CD14-positive monocyte (primary cell): ENCODE measurements at regions not wholly inside any gene's neighbourhood (a gene's known extent, or its start where the extent isn't known, plus 50 kb on each side); places are given as distances from the start of the nearest gene placed in this dataset.
"Not testable (repeated sequence)": the region's sequence is repeated elsewhere in the genome, so short reads cannot be mapped to it uniquely, and the experiment has no call there.

ENCODE experiments used
- DNase-seq, 3 donors: peaks; one replicate each; pipeline ENCODE4 v3.0.0-alpha.2; 2011 to 2022
- H2AFZ ChIP-seq: 2 replicates; pipeline ENCODE4 v1.6.0; 2012; ENCODE audit warnings: mild to moderate bottlenecking, low read depth, low read length, inconsistent platforms; ENCODE audit not compliant: insufficient read depth, poor library complexity, severe bottlenecking
- H3K27ac ChIP-seq, 2 donors: 1 replicate in 1 of 2; 2 replicates in 1 of 2; pipeline ENCODE4 v1.5.1; 2012 to 2013; ENCODE audit warnings: low read length in 2 of 2, control low read depth in 1 of 2, inconsistent platforms in 1 of 2, low read depth in 1 of 2, mild to moderate bottlenecking in 1 of 2
- H3K27me3 ChIP-seq, 2 donors: one replicate each; pipeline versions ENCODE4 v1.6.0 to v1.6.1; 2011 to 2013; ENCODE audit warnings: low read length in 2 of 2; ENCODE audit not compliant: control insufficient read depth in 2 of 2, insufficient read depth in 2 of 2
- H3K36me3 ChIP-seq, 2 donors: replicated peaks in 1 of 2; 1 replicate in 1 of 2; 2 replicates in 1 of 2; pipeline versions ENCODE4 v1.5.1 to v1.6.1; 2012 to 2013; ENCODE audit warnings: low read length in 2 of 2, control low read depth in 1 of 2, inconsistent platforms in 1 of 2, mild to moderate bottlenecking in 1 of 2; ENCODE audit not compliant: insufficient read depth in 2 of 2, control insufficient read depth in 1 of 2
- H3K4me1 ChIP-seq, 2 donors: 1 replicate in 1 of 2; 2 replicates in 1 of 2; pipeline versions ENCODE4 v1.5.1 to v1.6.1; 2012 to 2013; ENCODE audit warnings: low read length in 2 of 2, control low read depth in 1 of 2, inconsistent platforms in 1 of 2, mild to moderate bottlenecking in 1 of 2, moderate library complexity in 1 of 2; ENCODE audit not compliant: insufficient read depth in 2 of 2, control insufficient read depth in 1 of 2
- H3K4me2 ChIP-seq: replicated peaks from 2 replicates; pipeline ENCODE3; 2012; ENCODE audit warnings: low read length, moderate library complexity, mild to moderate bottlenecking; ENCODE audit not compliant: poor library complexity, severe bottlenecking; ENCODE audit errors: extremely low read depth
- H3K4me3 ChIP-seq, 3 experiments: fragments of 200-600 bp in 1 of 3; sonication (generic) in 1 of 3; replicated peaks in 1 of 3; 1 replicate in 2 of 3; 2 replicates in 1 of 3; pipeline ENCODE4 v1.5.1; 2011 to 2013; ENCODE audit warnings: low read length in 3 of 3, mild to moderate bottlenecking in 3 of 3, control low read depth in 2 of 3, low read depth in 2 of 3, inconsistent platforms in 1 of 3, moderate library complexity in 1 of 3
- H3K79me2 ChIP-seq: 2 replicates; pipeline ENCODE4 v1.6.0; 2012; ENCODE audit warnings: mild to moderate bottlenecking, control low read depth, inconsistent platforms, low read length, moderate library complexity; ENCODE audit not compliant: insufficient read depth
- H3K9ac ChIP-seq: 2 replicates; pipeline ENCODE4 v1.6.0; 2017; ENCODE audit warnings: low read length, mild to moderate bottlenecking; ENCODE audit not compliant: insufficient read depth, poor library complexity, severe bottlenecking
- H3K9me3 ChIP-seq, 2 donors: replicated peaks in 1 of 2; 1 replicate in 1 of 2; 2 replicates in 1 of 2; pipeline versions ENCODE4 v1.5.1 to v1.6.1; 2012 to 2013; ENCODE audit warnings: low read length in 2 of 2, control low read depth in 1 of 2; ENCODE audit not compliant: control insufficient read depth in 1 of 2, insufficient read depth in 1 of 2
- H4K20me1 ChIP-seq: 2 replicates; pipeline ENCODE4 v1.6.0; 2012; ENCODE audit warnings: mild to moderate bottlenecking, low read length, control low read depth, moderate library complexity; ENCODE audit not compliant: insufficient read depth
- H3K27ac Mint-ChIP-seq, 7 donors: one replicate each; pipeline ENCODE4 v1.8.0; 2020; ENCODE audit warnings: mild to moderate bottlenecking in 7 of 7, mixed read lengths in 7 of 7, moderate library complexity in 6 of 7, inconsistent platforms in 2 of 7
- H3K27me3 Mint-ChIP-seq, 3 donors: one replicate each; pipeline ENCODE4 v1.8.0; 2021 to 2022; ENCODE audit warnings: low read depth in 3 of 3, mild to moderate bottlenecking in 3 of 3, mixed read lengths in 3 of 3, moderate library complexity in 3 of 3, inconsistent platforms in 1 of 3
- H3K36me3 Mint-ChIP-seq, 2 donors: one replicate each; pipeline ENCODE4 v1.8.0; 2020; ENCODE audit warnings: mixed read lengths in 2 of 2, inconsistent platforms in 1 of 2, mild to moderate bottlenecking in 1 of 2
- H3K4me1 Mint-ChIP-seq: one replicate; pipeline ENCODE4 v1.8.0; 2020; ENCODE audit warnings: mild to moderate bottlenecking, mixed read lengths
- H3K4me3 Mint-ChIP-seq, 2 donors: one replicate each; pipeline ENCODE4 v1.8.0; 2020; ENCODE audit warnings: mild to moderate bottlenecking in 2 of 2, mixed read lengths in 2 of 2, moderate library complexity in 1 of 2
- H3K9me3 Mint-ChIP-seq, 7 donors: one replicate each; pipeline ENCODE4 v1.8.0; 2020 to 2022; ENCODE audit warnings: mixed read lengths in 7 of 7, mild to moderate bottlenecking in 6 of 7, moderate library complexity in 6 of 7, inconsistent platforms in 2 of 7
- CTCF ChIP-seq: fragments of 200-600 bp; IDR thresholded peaks from one replicate; pipeline ENCODE4 v1.8.0; 2022; ENCODE audit warnings: antibody characterized with exemption, mild to moderate bottlenecking
- WGBS: methylation state at CpG from one replicate; pipeline ENCODE4 v1.1.5; 2013; ENCODE audit warnings: missing lambda C conversion rate; ENCODE audit not compliant: insufficient coverage; 5-methylcytosine and 5-hydroxymethylcytosine counted together
- intact Hi-C, 2 donors: fragments of 100-400 bp; cut with micrococcal nuclease; formaldehyde crosslinking; loops; one replicate each; pipeline versions ENCODE4 v1.15.0 to v1.15.1; 2023

- no peaks in the 10 kb centered on the region for H3K79me2 ChIP-seq
- H3K4me1 Mint-ChIP-seq, result no peaks in the 10 kb centered on the region
- H3K4me3 ChIP-seq, result no peak overlapping the region
- H3K27ac Mint-ChIP-seq, result no peak overlapping the region
- H3K27me3 ChIP-seq, result no peaks in the 10 kb centered on the region
- whole genome bisulfite sequencing, result 100% methylated on average over 1 of the region's 4 CpGs
- no peak overlapping the region for H3K9ac ChIP-seq
- no peak overlapping the region for H3K4me3 Mint-ChIP-seq
- no peak overlapping the region for H3K4me2 ChIP-seq
- no peak for TF ChIP-seq CTCF
- peaks cover 0 to 13% of the 10 kb centered on the region in 2 donors for H3K9me3 ChIP-seq
- H3K36me3 Mint-ChIP-seq, result no peaks in the 10 kb centered on the region
- peaks cover 2 to 17% (median 4%) of the 10 kb centered on the region in 7 donors for H3K9me3 Mint-ChIP-seq
- H3K27me3 Mint-ChIP-seq, result peaks cover 0 to 2% (median 0%) of the 10 kb centered on the region in 3 donors
- H4K20me1 ChIP-seq, result no peaks in the 10 kb centered on the region
- no peaks in the 10 kb centered on the region for H3K4me1 ChIP-seq
- no peaks in the 10 kb centered on the region for H3K36me3 ChIP-seq
- no peak overlapping the region for H2AFZ ChIP-seq
- no peak overlapping the region for H3K27ac ChIP-seq
- no peak for DNase-seq
- intact Hi-C loops, result no loop called here
Observed at GRCh38 chr1:170807432-170807831, 127.9 kb upstream of the MROH9 start.

GRCh38 chr1:170808216-170808885 lies 127.0 kb upstream of the MROH9 start:
- H3K27me3 ChIP-seq, result no peaks in the 10 kb centered on the region
- H3K4me1 Mint-ChIP-seq, result no peaks in the 10 kb centered on the region
- no peaks in the 10 kb centered on the region for H4K20me1 ChIP-seq
- H3K36me3 Mint-ChIP-seq, result no peaks in the 10 kb centered on the region
- TF ChIP-seq CTCF, result no peak
- no peaks in the 10 kb centered on the region for H3K4me1 ChIP-seq
- no peak overlapping the region for H3K4me2 ChIP-seq
- no peak overlapping the region for H3K4me3 ChIP-seq
- H3K9me3 ChIP-seq, result peaks cover 0 to 13% of the 10 kb centered on the region in 2 donors
- no peak overlapping the region for H3K27ac ChIP-seq
- H3K79me2 ChIP-seq, result no peaks in the 10 kb centered on the region
- intact Hi-C loops, result no loop called here
- peaks cover 0 to 2% (median 0%) of the 10 kb centered on the region in 3 donors for H3K27me3 Mint-ChIP-seq
- DNase-seq, result no peak
- H3K4me3 Mint-ChIP-seq, result no peak overlapping the region
- WGBS, result 80% methylated on average over 1 of the region's 3 CpGs
- no peak overlapping the region for H3K27ac Mint-ChIP-seq
- H2AFZ ChIP-seq, result no peak overlapping the region
- H3K9me3 Mint-ChIP-seq, result peaks cover 3 to 20% (median 9%) of the 10 kb centered on the region in 7 donors
- H3K9ac ChIP-seq, result no peak overlapping the region
- no peaks in the 10 kb centered on the region for H3K36me3 ChIP-seq

GRCh38 chr1:170811013-170811412 lies 124.3 kb upstream of the MROH9 start:
- H3K27me3 Mint-ChIP-seq, H3K27ac Mint-ChIP-seq, H3K36me3 Mint-ChIP-seq, H3K4me1 ChIP-seq, H3K4me2 ChIP-seq, H3K4me1 Mint-ChIP-seq, intact Hi-C loops, H4K20me1 ChIP-seq, DNase-seq, H3K4me3 ChIP-seq, H3K36me3 ChIP-seq, H3K9ac ChIP-seq, H2AFZ ChIP-seq, H3K27ac ChIP-seq, H3K27me3 ChIP-seq, H3K4me3 Mint-ChIP-seq, H3K79me2 ChIP-seq: not testable (repeated sequence)
- peaks cover 0 to 13% of the 10 kb centered on the region in 2 donors for H3K9me3 ChIP-seq
- 87% methylated on average over 6 of the region's 7 CpGs for WGBS
- peaks cover 9 to 30% (median 15%) of the 10 kb centered on the region in 7 donors for H3K9me3 Mint-ChIP-seq
